Iris pigment epithelial cell (primary cell): ENCODE measurements at regions not wholly inside any gene's neighbourhood (a gene's known extent, or its start where the extent isn't known, plus 50 kb on each side); places are given as distances from the start of the nearest gene placed in this dataset.
"Not testable (repeated sequence)": the region's sequence is repeated elsewhere in the genome, so short reads cannot be mapped to it uniquely, and the experiment has no call there.

Source experiments
- DNase-seq: peaks from one replicate; pipeline ENCODE4 v3.0.0-alpha.2; 2011; ENCODE audit warnings: low read depth

- no peak for DNase-seq
Measured at GRCh38 chr5:40347981-40348725, 331.6 kb upstream of the PTGER4 start.

GRCh38 chr5:40346901-40347300 is 332.8 kb upstream of the PTGER4 start:
- no peak for DNase-seq

- not testable (repeated sequence) for DNase-seq
Measured at GRCh38 chr5:40338434-40338833, 341.3 kb upstream of the PTGER4 start.

GRCh38 chr5:40334242-40334635 is 345.5 kb upstream of the PTGER4 start:
- no peak for DNase-seq

- DNase-seq: peak; percentile 79
Measured at GRCh38 chr5:40333459-40334241, 346.1 kb upstream of the PTGER4 start.

- peak; percentile 37 for DNase-seq
Measured at GRCh38 chr5:40332970-40333369, 346.7 kb upstream of the PTGER4 start.

GRCh38 chr5:40331616-40332015 is 348.1 kb upstream of the PTGER4 start:
- DNase-seq: no peak

GRCh38 chr5:40321514-40321913 is 358.2 kb upstream of the PTGER4 start:
- no peak for DNase-seq

- no peak for DNase-seq
Measured at GRCh38 chr5:40318395-40318794, 361.3 kb upstream of the PTGER4 start.

- DNase-seq: no peak
Measured at GRCh38 chr5:40317023-40317422, 362.7 kb upstream of the PTGER4 start.

GRCh38 chr5:40315126-40315525 is 364.6 kb upstream of the PTGER4 start:
- DNase-seq: no peak

GRCh38 chr5:40314275-40314674 is 365.4 kb upstream of the PTGER4 start:
- no peak for DNase-seq

- DNase-seq: no peak
Measured at GRCh38 chr5:40312205-40312604, 367.5 kb upstream of the PTGER4 start.

- no peak for DNase-seq
Measured at GRCh38 chr5:40309851-40310250, 369.9 kb upstream of the PTGER4 start.

- DNase-seq: no peak
Measured at GRCh38 chr5:40308867-40309266, 370.8 kb upstream of the PTGER4 start.

- DNase-seq: no peak
Measured at GRCh38 chr5:40307920-40308319, 371.8 kb upstream of the PTGER4 start.

GRCh38 chr5:40306869-40307487 is 372.7 kb upstream of the PTGER4 start:
- DNase-seq: no peak

- no peak for DNase-seq
Measured at GRCh38 chr5:40292006-40292405, 387.7 kb upstream of the PTGER4 start.

GRCh38 chr5:40291338-40291737 is 388.4 kb upstream of the PTGER4 start:
- DNase-seq: peak; percentile 75

- no peak for DNase-seq
Measured at GRCh38 chr5:40288800-40289485, 390.8 kb upstream of the PTGER4 start.

GRCh38 chr5:40284863-40285262 is 394.9 kb upstream of the PTGER4 start:
- no peak for DNase-seq

GRCh38 chr5:40278881-40279280 is 400.8 kb upstream of the PTGER4 start:
- DNase-seq: no peak
